BJ (cell line): ENCODE measurements at regions not wholly inside any gene's neighbourhood (a gene's known extent, or its start where the extent isn't known, plus 50 kb on each side); places are given as distances from the start of the nearest gene placed in this dataset.

ENCODE experiments used
- CTCF ChIA-PET: fragments of 350-600 bp; formaldehyde crosslinking; extraction: SDS; loops from one replicate; lab custom pipeline; 2021; ENCODE audit warnings: antibody characterized with exemption, inconsistent platforms; lab: Yijun Ruan, JAX
- POLR2A ChIA-PET: fragments of 300-600 bp; sonication (Branson Sonifier 250); formaldehyde crosslinking; extraction: SDS; loops from one replicate; lab custom pipeline; 2021; ENCODE audit warnings: antibody characterized with exemption; lab: Charles Lee
- DNase-seq: peaks from one replicate; pipeline ENCODE4 v3.0.0-alpha.2; 2011; ENCODE audit warnings: low read depth
- H3K27me3 ChIP-seq: 2 replicates; pipeline ENCODE4 v1.6.0; 2011; ENCODE audit warnings: low read length; ENCODE audit not compliant: control insufficient read depth, insufficient read depth
- H3K36me3 ChIP-seq: 2 replicates; pipeline ENCODE4 v1.5.1; 2011; ENCODE audit warnings: low read length; ENCODE audit not compliant: control insufficient read depth, insufficient read depth
- H3K4me3 ChIP-seq: 2 replicates; pipeline ENCODE4 v1.5.1; 2011; ENCODE audit warnings: low read depth, mild to moderate bottlenecking, control low read depth, low read length
- TF ChIP-seq, protein P1 (sequence below): IDR thresholded peaks from 2 replicates; pipeline ENCODE4 v1.5.1; 2011; ENCODE audit warnings: low read depth, mild to moderate bottlenecking, control low read depth, inconsistent platforms, low read length, moderate library complexity; ENCODE audit not compliant: insufficient read depth

DNA sequence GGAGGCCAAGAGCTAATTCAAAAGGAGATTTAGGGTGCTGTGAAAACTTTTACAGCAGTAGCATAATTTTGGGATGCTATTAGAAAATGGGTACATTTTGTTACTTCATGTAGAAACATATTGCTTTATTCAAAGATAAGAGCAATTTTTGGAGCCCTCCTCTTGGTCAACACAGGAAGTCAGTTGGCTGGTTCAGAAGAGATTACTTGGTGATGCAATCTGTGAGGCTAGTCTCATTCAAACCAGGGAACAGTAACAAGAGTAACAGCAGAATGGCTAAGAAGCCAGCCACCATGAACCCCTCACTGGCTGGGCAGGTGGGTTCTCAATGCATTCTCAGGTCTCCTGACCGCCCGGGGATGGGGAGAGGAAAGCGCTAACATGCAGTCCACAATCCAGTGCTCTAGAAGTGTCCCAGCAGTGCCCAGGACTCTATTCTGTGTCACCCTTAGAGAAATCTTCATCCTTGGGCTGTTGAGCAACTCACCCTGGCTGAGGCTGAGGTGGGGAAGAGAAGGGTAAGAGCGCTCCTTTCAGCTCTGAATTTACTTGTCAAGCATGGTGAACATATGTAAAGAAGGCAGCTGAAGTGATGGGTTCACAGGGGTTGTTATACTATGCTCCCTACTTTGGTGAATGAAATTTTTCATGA is 262.2 kb upstream of the UBASH3B start:
- H3K27me3 ChIP-seq: peaks cover 1% of the 10 kb centered on the region; the same call in 1 of the 2 replicates
- TF ChIP-seq, protein P1, sequence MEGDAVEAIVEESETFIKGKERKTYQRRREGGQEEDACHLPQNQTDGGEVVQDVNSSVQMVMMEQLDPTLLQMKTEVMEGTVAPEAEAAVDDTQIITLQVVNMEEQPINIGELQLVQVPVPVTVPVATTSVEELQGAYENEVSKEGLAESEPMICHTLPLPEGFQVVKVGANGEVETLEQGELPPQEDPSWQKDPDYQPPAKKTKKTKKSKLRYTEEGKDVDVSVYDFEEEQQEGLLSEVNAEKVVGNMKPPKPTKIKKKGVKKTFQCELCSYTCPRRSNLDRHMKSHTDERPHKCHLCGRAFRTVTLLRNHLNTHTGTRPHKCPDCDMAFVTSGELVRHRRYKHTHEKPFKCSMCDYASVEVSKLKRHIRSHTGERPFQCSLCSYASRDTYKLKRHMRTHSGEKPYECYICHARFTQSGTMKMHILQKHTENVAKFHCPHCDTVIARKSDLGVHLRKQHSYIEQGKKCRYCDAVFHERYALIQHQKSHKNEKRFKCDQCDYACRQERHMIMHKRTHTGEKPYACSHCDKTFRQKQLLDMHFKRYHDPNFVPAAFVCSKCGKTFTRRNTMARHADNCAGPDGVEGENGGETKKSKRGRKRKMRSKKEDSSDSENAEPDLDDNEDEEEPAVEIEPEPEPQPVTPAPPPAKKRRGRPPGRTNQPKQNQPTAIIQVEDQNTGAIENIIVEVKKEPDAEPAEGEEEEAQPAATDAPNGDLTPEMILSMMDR: no peak
- H3K4me3 ChIP-seq: no peak overlapping the region
- ChIA-PET CTCF (interaction anchor here (0.6 to 1.1 kb wide), 2 partner anchors 9 to 28 kb away, joined by 3 read pairs; no protein-coding TSS in a partner anchor), POLR2A (no interaction called here)
- no peaks in the 10 kb centered on the region for H3K36me3 ChIP-seq
- no peak for DNase-seq

DNA sequence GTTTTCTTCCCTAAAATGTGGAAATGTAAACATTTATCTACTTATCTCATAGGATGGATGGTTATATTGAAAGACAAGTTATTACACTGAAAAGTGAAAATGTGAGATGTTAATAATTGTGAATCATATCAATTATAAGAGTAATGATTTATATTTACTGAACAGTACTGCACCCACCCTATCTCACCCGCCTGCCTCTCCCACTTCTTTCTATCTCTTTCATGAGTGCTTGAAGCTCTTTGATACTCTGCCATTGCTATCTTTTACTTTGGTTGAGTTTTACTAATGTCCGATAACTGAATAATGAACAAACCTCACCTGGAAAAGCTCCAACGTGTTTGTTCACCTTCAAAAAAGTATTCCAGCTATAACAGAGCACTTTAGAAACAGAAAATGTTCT is 263.0 kb upstream of the UBASH3B start:
- TF ChIP-seq, protein P1: no peak
- Histone ChIP-seq H3K27me3 (peaks cover 1% of the 10 kb centered on the region; the same call in 1 of the 2 replicates), H3K36me3 (no peaks in the 10 kb centered on the region), H3K4me3 (no peak overlapping the region)
- ChIA-PET CTCF (interaction anchor here (0.7 to 1.1 kb wide), 3 partner anchors 10 to 918 kb away, joined by 3 to 5 read pairs (median 3); no protein-coding TSS in a partner anchor), POLR2A (no interaction called here)
- no peak for DNase-seq

DNA sequence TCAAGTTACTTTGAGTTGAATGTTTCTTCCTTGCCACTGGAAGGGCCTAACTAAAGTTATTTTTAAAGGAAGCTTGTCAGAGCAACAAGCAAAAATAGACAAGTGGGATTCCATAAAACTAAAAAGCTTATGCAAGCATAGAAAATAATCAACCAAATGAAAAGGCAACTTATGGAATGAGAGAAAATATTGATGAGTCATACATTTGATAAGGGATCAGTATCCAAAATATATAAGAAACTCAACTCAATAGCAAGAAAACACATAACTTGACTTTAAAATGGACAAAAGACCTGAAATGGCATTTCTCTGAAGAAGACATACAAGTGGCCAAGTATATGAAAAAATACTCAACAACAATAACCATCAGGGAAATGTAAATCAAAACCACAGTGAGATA is 264.5 kb upstream of the UBASH3B start:
- TF ChIP-seq, protein P1: no peak
- no peak for DNase-seq
- no peak overlapping the region for H3K4me3 ChIP-seq
- H3K27me3 ChIP-seq: peaks cover 1% of the 10 kb centered on the region; the same call in 1 of the 2 replicates
- ChIA-PET CTCF (interaction anchor here (1.2 kb wide), 1 partner anchor 12 kb away, joined by 4 read pairs; no protein-coding TSS in a partner anchor), POLR2A (no interaction called here)
- no peaks in the 10 kb centered on the region for H3K36me3 ChIP-seq

DNA sequence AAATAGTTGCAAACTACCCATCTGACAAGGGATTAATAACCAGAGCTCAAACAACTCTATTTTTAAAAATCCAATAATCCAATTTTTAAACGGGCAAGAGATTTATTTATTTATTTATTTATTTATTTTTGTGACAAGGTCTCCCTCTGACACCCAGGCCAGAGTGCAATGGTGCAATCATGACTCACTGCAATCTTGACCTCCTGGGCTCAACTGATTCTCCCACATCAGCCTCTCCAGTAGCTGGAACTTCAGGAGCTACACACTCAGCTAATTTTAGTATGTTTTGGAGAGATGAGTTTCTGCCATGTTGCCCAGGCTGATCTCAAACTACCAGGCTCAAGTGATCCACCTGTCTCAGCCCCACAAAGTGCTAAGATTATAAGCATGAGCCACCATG is 267.2 kb upstream of the BLID start:
- Histone ChIP-seq H3K27me3 (no peaks in the 10 kb centered on the region), H3K36me3 (no peaks in the 10 kb centered on the region), H3K4me3 (no peak overlapping the region)
- ChIA-PET POLR2A (no interaction called here), CTCF (interaction anchor here (0.6 kb wide), 1 partner anchor 1188 kb away, joined by 3 read pairs; no protein-coding TSS in a partner anchor)
- DNase-seq: no peak
- TF ChIP-seq, protein P1: no peak

DNA sequence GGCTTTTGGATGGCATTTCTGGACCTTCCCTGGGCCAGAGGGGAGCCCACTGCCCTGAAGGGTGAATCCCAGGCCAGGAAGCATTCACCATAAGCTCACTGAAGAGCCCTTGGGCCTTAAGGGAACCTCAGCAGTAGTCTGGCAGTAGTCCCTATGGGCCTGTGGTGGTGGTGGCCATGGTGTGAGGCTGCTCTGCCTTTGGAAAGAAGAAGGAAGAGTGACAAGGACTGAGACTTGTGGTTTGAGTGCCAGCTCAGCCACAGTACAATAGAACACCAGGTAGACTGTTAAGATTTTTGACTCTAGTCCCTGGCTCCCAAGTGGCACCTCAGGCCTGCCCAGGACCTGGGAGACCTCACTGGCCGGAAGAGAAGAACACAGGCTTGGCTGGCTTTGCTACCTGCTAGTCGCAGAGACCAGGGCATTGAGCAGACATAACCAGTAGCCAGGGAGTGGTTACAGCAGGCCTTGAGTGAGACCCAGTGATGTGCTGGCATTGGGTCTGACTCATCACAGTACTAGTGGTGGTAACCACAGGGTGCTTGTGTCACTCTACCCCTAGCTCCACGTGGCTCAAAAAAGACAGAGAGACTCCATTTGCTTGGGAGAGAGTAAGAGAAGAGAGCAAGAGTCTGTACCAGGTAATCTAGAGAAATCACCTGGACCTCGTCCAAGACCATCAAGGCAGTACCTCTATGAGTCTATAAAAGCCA is 259.8 kb upstream of the BLID start:
- ChIA-PET CTCF (interaction anchor here (0.6 kb wide), 1 partner anchor 170 kb away, joined by 3 read pairs; no protein-coding TSS in a partner anchor), POLR2A (no interaction called here)
- Histone ChIP-seq H3K4me3 (no peak overlapping the region), H3K36me3 (no peaks in the 10 kb centered on the region), H3K27me3 (no peaks in the 10 kb centered on the region)
- DNase-seq: no peak
- TF ChIP-seq, protein P1: no peak
